HUES64 (cell line): ENCODE measurements at regions not wholly inside any gene's neighbourhood (a gene's known extent, or its start where the extent isn't known, plus 50 kb on each side); places are given as distances from the start of the nearest gene placed in this dataset.
"Not testable (repeated sequence)": the region's sequence is repeated elsewhere in the genome, so short reads cannot be mapped to it uniquely, and the experiment has no call there.

Experiments used
- H3K27ac ChIP-seq: 2 replicates; pipeline ENCODE4 v1.7.0; 2013; ENCODE audit warnings: low read depth, low read length, inconsistent platforms
- H3K27me3 ChIP-seq: 2 replicates; pipeline ENCODE4 v1.6.1; 2013; ENCODE audit warnings: mild to moderate bottlenecking, low read length; ENCODE audit not compliant: insufficient read depth
- H3K36me3 ChIP-seq: 2 replicates; pipeline ENCODE4 v1.6.1; 2013; ENCODE audit warnings: mild to moderate bottlenecking, low read length; ENCODE audit not compliant: insufficient read depth
- H3K4me1 ChIP-seq: 2 replicates; pipeline ENCODE4 v1.6.1; 2013; ENCODE audit warnings: mild to moderate bottlenecking, low read length, moderate library complexity; ENCODE audit not compliant: insufficient read depth
- H3K4me3 ChIP-seq: 2 replicates; pipeline ENCODE4 v1.5.1; 2013; ENCODE audit warnings: mild to moderate bottlenecking, low read length, moderate library complexity
- H3K9ac ChIP-seq: 2 replicates; pipeline ENCODE4 v1.6.1; 2013; ENCODE audit warnings: mild to moderate bottlenecking, low read depth, low read length
- H3K9me3 ChIP-seq: 2 replicates; pipeline ENCODE4 v1.6.1; 2013; ENCODE audit warnings: low read depth, low read length; ENCODE audit not compliant: insufficient read depth
- WGBS: fragments of 150-250, 120-280 bp; methylation state at CpG from one replicate; pipeline ENCODE4 v1.1.7; 2013; ENCODE audit warnings: missing lambda C conversion rate; 5-methylcytosine and 5-hydroxymethylcytosine counted together

GRCh38 chr2:207227062-207227748, 61.5 kb upstream of the KLF7 start:
- Histone ChIP-seq H3K27me3 (no peaks in the 10 kb centered on the region), H3K36me3 (no peaks in the 10 kb centered on the region), H3K9ac (no peak overlapping the region), H3K4me3 (peak overlapping the region; percentile 24), H3K9me3 (no peaks in the 10 kb centered on the region), H3K4me1 (peaks cover 55% of the 10 kb centered on the region), H3K27ac (peak overlapping the region; percentile 60)
- WGBS, result 11% methylated on average over 18 of the region's 18 CpGs

GRCh38 chr2:207227749-207228145, 62.0 kb upstream of the KLF7 start:
- no peak overlapping the region for H3K9ac ChIP-seq
- H3K36me3 ChIP-seq, result no peaks in the 10 kb centered on the region
- no peaks in the 10 kb centered on the region for H3K9me3 ChIP-seq
- no peaks in the 10 kb centered on the region for H3K27me3 ChIP-seq
- peak overlapping the region; percentile 11; the same call in 1 of the 2 replicates for H3K27ac ChIP-seq
- H3K4me1 ChIP-seq, result peaks cover 50% of the 10 kb centered on the region
- WGBS, result 74% methylated on average over 3 of the region's 3 CpGs
- no peak overlapping the region for H3K4me3 ChIP-seq

GRCh38 chr2:207228402-207228801, 62.7 kb upstream of the KLF7 start:
- no peaks in the 10 kb centered on the region for H3K36me3 ChIP-seq
- H3K9me3 ChIP-seq, result no peaks in the 10 kb centered on the region
- no peaks in the 10 kb centered on the region for H3K27me3 ChIP-seq
- peaks cover 44% of the 10 kb centered on the region for H3K4me1 ChIP-seq
- WGBS, result 88% methylated on average over 3 of the region's 3 CpGs
- H3K9ac ChIP-seq, result no peak overlapping the region
- H3K4me3 ChIP-seq, result no peak overlapping the region
- no peak overlapping the region for H3K27ac ChIP-seq

- WGBS, result 71% methylated on average over 3 of the region's 3 CpGs
- H3K4me3 ChIP-seq, result no peak overlapping the region
- H3K9ac ChIP-seq, result no peak overlapping the region
- no peaks in the 10 kb centered on the region for H3K9me3 ChIP-seq
- no peaks in the 10 kb centered on the region for H3K36me3 ChIP-seq
- peaks cover 46% of the 10 kb centered on the region for H3K4me1 ChIP-seq
- no peaks in the 10 kb centered on the region for H3K27me3 ChIP-seq
- H3K27ac ChIP-seq, result no peak overlapping the region
These were observed 63.4 kb upstream of the KLF7 start for GRCh38 chr2:207229161-207229560.

- no peaks in the 10 kb centered on the region for H3K27me3 ChIP-seq
- H3K27ac ChIP-seq, result no peak overlapping the region
- no peaks in the 10 kb centered on the region for H3K36me3 ChIP-seq
- no peak overlapping the region for H3K4me3 ChIP-seq
- peaks cover 34% of the 10 kb centered on the region for H3K4me1 ChIP-seq
- WGBS, result 77% methylated on average over 6 of the region's 6 CpGs
- H3K9ac ChIP-seq, result no peak overlapping the region
- H3K9me3 ChIP-seq, result no peaks in the 10 kb centered on the region
These were observed 64.7 kb upstream of the KLF7 start for GRCh38 chr2:207230261-207231105.

- H3K9ac ChIP-seq, result no peak overlapping the region
- no peaks in the 10 kb centered on the region for H3K27me3 ChIP-seq
- no peaks in the 10 kb centered on the region for H3K36me3 ChIP-seq
- H3K4me1 ChIP-seq, result peaks cover 32% of the 10 kb centered on the region
- H3K4me3 ChIP-seq, result no peak overlapping the region
- H3K27ac ChIP-seq, result no peak overlapping the region
- 89% methylated on average over 4 of the region's 5 CpGs for WGBS
- H3K9me3 ChIP-seq, result no peaks in the 10 kb centered on the region
These were observed 65.5 kb upstream of the KLF7 start for GRCh38 chr2:207231106-207231865.

GRCh38 chr2:207231967-207232366, 66.2 kb upstream of the KLF7 start:
- peaks cover 28% of the 10 kb centered on the region for H3K4me1 ChIP-seq
- WGBS, result 86% methylated on average over 4 of the region's 4 CpGs
- H3K9me3 ChIP-seq, result no peaks in the 10 kb centered on the region
- no peaks in the 10 kb centered on the region for H3K36me3 ChIP-seq
- H3K27ac ChIP-seq, result no peak overlapping the region
- H3K27me3 ChIP-seq, result no peaks in the 10 kb centered on the region
- H3K4me3 ChIP-seq, result no peak overlapping the region
- H3K9ac ChIP-seq, result no peak overlapping the region

- not testable (repeated sequence) for H3K4me3 ChIP-seq, H3K27ac ChIP-seq, H3K9me3 ChIP-seq, H3K36me3 ChIP-seq, H3K9ac ChIP-seq, H3K27me3 ChIP-seq
- peaks cover 18% of the 10 kb centered on the region for H3K4me1 ChIP-seq
These were observed 67.4 kb upstream of the KLF7 start for GRCh38 chr2:207233141-207233540.

- Histone ChIP-seq H3K4me3 (no peak overlapping the region), H3K27ac (no peak overlapping the region), H3K9ac (no peak overlapping the region), H3K4me1 (peaks cover 18% of the 10 kb centered on the region), H3K36me3 (no peaks in the 10 kb centered on the region), H3K9me3 (no peaks in the 10 kb centered on the region), H3K27me3 (no peaks in the 10 kb centered on the region)
- WGBS, result 86% methylated on average over 3 of the region's 3 CpGs
These were observed 68.0 kb upstream of the KLF7 start for GRCh38 chr2:207233731-207234130.

GRCh38 chr2:207235621-207236020, 69.9 kb upstream of the KLF7 start:
- H3K9ac ChIP-seq, result no peak overlapping the region

More at GRCh38 chr2:207235621-207236020, 69.9 kb upstream of the KLF7 start:
- Histone ChIP-seq H3K27me3 (no peaks in the 10 kb centered on the region), H3K9me3 (no peaks in the 10 kb centered on the region), H3K27ac (no peak overlapping the region), H3K36me3 (no peaks in the 10 kb centered on the region), H3K4me1 (peaks cover 24% of the 10 kb centered on the region), H3K4me3 (no peak overlapping the region)
- WGBS, result 92% methylated on average over 4 of the region's 4 CpGs
